NCI-H526 (cell line): ENCODE measurements at regions not wholly inside any gene's neighbourhood (a gene's known extent, or its start where the extent isn't known, plus 50 kb on each side); places are given as distances from the start of the nearest gene placed in this dataset.
"Not testable (repeated sequence)": the region's sequence is repeated elsewhere in the genome, so short reads cannot be mapped to it uniquely, and the experiment has no call there.

Source experiments
- DNase-seq, 2 experiments: peaks; one replicate each; lab custom pipeline; 2025; lab: John Stamatoyannopoulos, UW

- no peak for DNase-seq
Measured at GRCh38 chr15:39030291-39031070, 465.9 kb upstream of the RASGRP1 start.

GRCh38 chr15:39031596-39031995 is 467.0 kb upstream of the RASGRP1 start:
- DNase-seq = no peak

- DNase-seq = no peak
Measured at GRCh38 chr15:39034816-39035215, 470.2 kb upstream of the RASGRP1 start.

- not testable (repeated sequence) for DNase-seq
Measured at GRCh38 chr15:39037611-39038010, 473.0 kb upstream of the RASGRP1 start.

GRCh38 chr15:39040861-39041260 is 476.2 kb upstream of the RASGRP1 start:
- DNase-seq = no peak

- no peak for DNase-seq
Measured at GRCh38 chr15:39041979-39042495, 477.4 kb upstream of the RASGRP1 start.

- no peak for DNase-seq
Measured at GRCh38 chr15:39051626-39052322, 487.2 kb upstream of the RASGRP1 start.

GRCh38 chr15:39052323-39052705 is 487.7 kb upstream of the RASGRP1 start:
- DNase-seq = no peak

GRCh38 chr15:39053480-39053879 is 488.9 kb upstream of the RASGRP1 start:
- no peak for DNase-seq

GRCh38 chr15:39054128-39054732 is 489.6 kb upstream of the RASGRP1 start:
- DNase-seq = no peak

GRCh38 chr15:39056357-39056756 is 491.7 kb upstream of the RASGRP1 start:
- no peak for DNase-seq

- DNase-seq = no peak
Measured at GRCh38 chr15:39058351-39059131, 493.9 kb upstream of the RASGRP1 start.

- no peak for DNase-seq
Measured at GRCh38 chr15:39059917-39060316, 495.3 kb upstream of the RASGRP1 start.

GRCh38 chr15:39061952-39062464 is 497.4 kb upstream of the RASGRP1 start:
- no peak for DNase-seq

- DNase-seq = no peak
Measured at GRCh38 chr15:39066677-39067076, 502.1 kb upstream of the RASGRP1 start.

- DNase-seq = no peak
Measured at GRCh38 chr15:39074341-39074985, 506.4 kb upstream of the THBS1 start.

GRCh38 chr15:39075311-39075710 is 505.6 kb upstream of the THBS1 start:
- DNase-seq = no peak

GRCh38 chr15:39075756-39076341 is 505.0 kb upstream of the THBS1 start:
- no peak for DNase-seq

GRCh38 chr15:39078026-39078425 is 502.9 kb upstream of the THBS1 start:
- DNase-seq = no peak

- DNase-seq = no peak
Measured at GRCh38 chr15:39079296-39079847, 501.5 kb upstream of the THBS1 start.

- DNase-seq = no peak
Measured at GRCh38 chr15:39083213-39083612, 497.7 kb upstream of the THBS1 start.
